ENCODE measurements at regions not wholly inside any gene's neighbourhood (a gene's known extent, or its start where the extent isn't known, plus 50 kb on each side); places are given as distances from the start of the nearest gene placed in this dataset.

GRCh38 chr12:4161718-4162117 is 111.8 kb upstream of the CCND2 start:
- H4K5ac ChIP-seq (ENCODE audit: low read depth, low read length) = no peak overlapping the region
- no CpG with 5 or more reads among the region's 3 CpGs for WGBS, 2 experiments (ENCODE audit: extremely low coverage in 2 of 2, insufficient read length in 1 of 2)
- ATAC-seq (ENCODE audit: low read depth) = no peak
- no peaks in the 10 kb centered on the region for H3K36me3 ChIP-seq (ENCODE audit: control insufficient read depth, insufficient read depth, low read length)
- H2BK120ac ChIP-seq (ENCODE audit: low read depth, low read length) = no peak overlapping the region
- H3K9ac ChIP-seq (ENCODE audit: low read depth, low read length) = no peak overlapping the region
- H2BK15ac ChIP-seq (ENCODE audit: low read depth, low read length) = no peak overlapping the region
- no TSS peak for BruUV-seq (replicated peaks)
- in situ Hi-C loops (cut with MboI; ENCODE audit: low sequenced_read_pairs) = no loop called here
- H4K20me1 ChIP-seq (ENCODE audit: insufficient read depth, low read length) = no peaks in the 10 kb centered on the region
- no peak for DNase-seq
- H3K18ac ChIP-seq (ENCODE audit: low read depth, low read length) = no peak overlapping the region
- no peak for TF ChIP-seq RCOR1 (IDR thresholded peaks at IDR 0.05; ENCODE audit: insufficient replicate concordance, low read length)
- TF ChIP-seq RFX5 (IDR thresholded peaks at IDR 0.05; ENCODE audit: low read depth, low read length) = no peak
- TF ChIP-seq RAD21 (IDR thresholded peaks at IDR 0.05; ENCODE audit: low read length) = no peak
- no peak for TF ChIP-seq POLR2A (IDR thresholded peaks at IDR 0.05; ENCODE audit: low read depth, low read length)
- no peak for TF ChIP-seq CTCF (conservative IDR thresholded peaks at IDR 0.05; ENCODE audit: low read depth, low read length)
- TF ChIP-seq BHLHE40 (IDR thresholded peaks at IDR 0.05; ENCODE audit: low read depth, low read length) = no peak
- TF ChIP-seq, protein P1, sequence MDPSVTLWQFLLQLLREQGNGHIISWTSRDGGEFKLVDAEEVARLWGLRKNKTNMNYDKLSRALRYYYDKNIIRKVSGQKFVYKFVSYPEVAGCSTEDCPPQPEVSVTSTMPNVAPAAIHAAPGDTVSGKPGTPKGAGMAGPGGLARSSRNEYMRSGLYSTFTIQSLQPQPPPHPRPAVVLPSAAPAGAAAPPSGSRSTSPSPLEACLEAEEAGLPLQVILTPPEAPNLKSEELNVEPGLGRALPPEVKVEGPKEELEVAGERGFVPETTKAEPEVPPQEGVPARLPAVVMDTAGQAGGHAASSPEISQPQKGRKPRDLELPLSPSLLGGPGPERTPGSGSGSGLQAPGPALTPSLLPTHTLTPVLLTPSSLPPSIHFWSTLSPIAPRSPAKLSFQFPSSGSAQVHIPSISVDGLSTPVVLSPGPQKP (IDR thresholded peaks at IDR 0.05; ENCODE audit: borderline replicate concordance, low read depth, low read length) = no peak
- no peak for TF ChIP-seq MAZ (IDR thresholded peaks at IDR 0.05; ENCODE audit: borderline replicate concordance, low read depth, low read length)
- TF ChIP-seq SMC3 (IDR thresholded peaks at IDR 0.05; ENCODE audit: low read depth, low read length) = no peak
- TF ChIP-seq MXI1 (IDR thresholded peaks at IDR 0.05; ENCODE audit: borderline replicate concordance, low read depth, low read length) = no peak
- TF ChIP-seq MAFK (IDR thresholded peaks at IDR 0.05; ENCODE audit: low read depth, low read length) = no peak
- no peak for TF ChIP-seq FOS (IDR thresholded peaks at IDR 0.05; ENCODE audit: low read depth, low read length)
- TF ChIP-seq CHD1 (IDR thresholded peaks at IDR 0.05; ENCODE audit: low read depth, low read length) = no peak
- TF ChIP-seq, protein P2, sequence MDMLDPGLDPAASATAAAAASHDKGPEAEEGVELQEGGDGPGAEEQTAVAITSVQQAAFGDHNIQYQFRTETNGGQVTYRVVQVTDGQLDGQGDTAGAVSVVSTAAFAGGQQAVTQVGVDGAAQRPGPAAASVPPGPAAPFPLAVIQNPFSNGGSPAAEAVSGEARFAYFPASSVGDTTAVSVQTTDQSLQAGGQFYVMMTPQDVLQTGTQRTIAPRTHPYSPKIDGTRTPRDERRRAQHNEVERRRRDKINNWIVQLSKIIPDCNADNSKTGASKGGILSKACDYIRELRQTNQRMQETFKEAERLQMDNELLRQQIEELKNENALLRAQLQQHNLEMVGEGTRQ (IDR thresholded peaks at IDR 0.05; ENCODE audit: low read depth, low read length) = no peak
- no peak overlapping the region for H2BK5ac ChIP-seq (ENCODE audit: low read depth, low read length, poor library complexity, severe bottlenecking)
- ChIA-PET POLR2A (ENCODE audit: unreplicated experiment) (no interaction called here), CTCF (no interaction called here)
- no peak overlapping the region for H2AK5ac ChIP-seq (ENCODE audit: low read depth, low read length)
- dilution Hi-C loops (cut with HindIII; ENCODE audit: low sequenced_read_pairs, unreplicated experiment) = no loop called here
- no peak overlapping the region for H3K27ac ChIP-seq (ENCODE audit: insufficient read depth, low read length)
- no peaks in the 10 kb centered on the region for H3K9me1 ChIP-seq (ENCODE audit: insufficient read depth, low read length)
- H3K4me3 ChIP-seq (ENCODE audit: insufficient read depth, low read depth, low read length) = no peak overlapping the region
- H3K4ac ChIP-seq (ENCODE audit: low read depth, low read length) = no peak overlapping the region
- H2AK9ac ChIP-seq (replicated peaks; ENCODE audit: low read depth, low read length, poor library complexity) = no peak overlapping the region
- no peak overlapping the region for H3K56ac ChIP-seq (ENCODE audit: extremely low read depth, insufficient read depth, low read length)
- H4K8ac ChIP-seq (ENCODE audit: low read depth in 2 of 2, low read length in 2 of 2) = no peak overlapping the region
- no peaks in the 10 kb centered on the region for H3K79me1 ChIP-seq (ENCODE audit: low read depth in 1 of 2, low read length in 2 of 2)
- peaks cover 2% of the 10 kb centered on the region; the same call in 1 of the 2 replicates for H3K4me1 ChIP-seq (ENCODE audit: control insufficient read depth, insufficient read depth, low read length)
- no peak overlapping the region for H2AFZ ChIP-seq (replicated peaks; ENCODE audit: low read length, poor library complexity)
- H2BK20ac ChIP-seq (ENCODE audit: low read depth, low read length) = no peak overlapping the region
- H3K4me2 ChIP-seq (ENCODE audit: low read depth, low read length) = no peak overlapping the region
- intact Hi-C loops (cut with micrococcal nuclease) = no loop called here
- H3K23ac ChIP-seq (ENCODE audit: low read depth, low read length) = no peak overlapping the region
- H3K14ac ChIP-seq (replicated peaks; ENCODE audit: low read depth, low read length) = no peak overlapping the region
- H3K9me3 ChIP-seq (ENCODE audit: control insufficient read depth, insufficient read depth, low read length) = no peaks in the 10 kb centered on the region
- no peak overlapping the region for H4K91ac ChIP-seq (ENCODE audit: insufficient read depth, low read depth, low read length)
- peaks cover 3% of the 10 kb centered on the region; the same call in 1 of the 2 replicates for H3K27me3 ChIP-seq (ENCODE audit: control insufficient read depth, insufficient read depth, low read length)

All from IMR-90 (cell line).